Esophagus muscularis mucosa (tissue), 4 donors: ENCODE measurements at regions not wholly inside any gene's neighbourhood (a gene's known extent, or its start where the extent isn't known, plus 50 kb on each side); places are given as distances from the start of the nearest gene placed in this dataset.

Source experiments
- EP300 ChIP-seq: sonication (generic); formaldehyde crosslinking; IDR thresholded peaks from one replicate; pipeline ENCODE4 v1.6.1; 2017; ENCODE audit warnings: antibody characterized with exemption
- POLR2A ChIP-seq: fragments of 450-650 bp; IDR thresholded peaks from one replicate; pipeline ENCODE4 v1.6.1; 2017; ENCODE audit warnings: antibody characterized with exemption, moderate library complexity, mild to moderate bottlenecking, low read depth
- POLR2AphosphoS5 ChIP-seq, 2 donors: sonication (generic); formaldehyde crosslinking; IDR thresholded peaks; one replicate each; pipeline ENCODE4 v1.6.1; 2017; ENCODE audit warnings: antibody characterized with exemption in 2 of 2
- TF ChIP-seq, protein P1 (sequence below), 3 experiments: fragments of 200-600 bp in 2 of 3; fragments of 450-650 bp in 1 of 3; sonication (generic) in 2 of 3; IDR thresholded peaks; one replicate each; pipeline ENCODE4 v1.5.1; 2017 to 2019; ENCODE audit warnings: antibody characterized with exemption in 3 of 3, mild to moderate bottlenecking in 2 of 3, moderate library complexity in 1 of 3

DNA sequence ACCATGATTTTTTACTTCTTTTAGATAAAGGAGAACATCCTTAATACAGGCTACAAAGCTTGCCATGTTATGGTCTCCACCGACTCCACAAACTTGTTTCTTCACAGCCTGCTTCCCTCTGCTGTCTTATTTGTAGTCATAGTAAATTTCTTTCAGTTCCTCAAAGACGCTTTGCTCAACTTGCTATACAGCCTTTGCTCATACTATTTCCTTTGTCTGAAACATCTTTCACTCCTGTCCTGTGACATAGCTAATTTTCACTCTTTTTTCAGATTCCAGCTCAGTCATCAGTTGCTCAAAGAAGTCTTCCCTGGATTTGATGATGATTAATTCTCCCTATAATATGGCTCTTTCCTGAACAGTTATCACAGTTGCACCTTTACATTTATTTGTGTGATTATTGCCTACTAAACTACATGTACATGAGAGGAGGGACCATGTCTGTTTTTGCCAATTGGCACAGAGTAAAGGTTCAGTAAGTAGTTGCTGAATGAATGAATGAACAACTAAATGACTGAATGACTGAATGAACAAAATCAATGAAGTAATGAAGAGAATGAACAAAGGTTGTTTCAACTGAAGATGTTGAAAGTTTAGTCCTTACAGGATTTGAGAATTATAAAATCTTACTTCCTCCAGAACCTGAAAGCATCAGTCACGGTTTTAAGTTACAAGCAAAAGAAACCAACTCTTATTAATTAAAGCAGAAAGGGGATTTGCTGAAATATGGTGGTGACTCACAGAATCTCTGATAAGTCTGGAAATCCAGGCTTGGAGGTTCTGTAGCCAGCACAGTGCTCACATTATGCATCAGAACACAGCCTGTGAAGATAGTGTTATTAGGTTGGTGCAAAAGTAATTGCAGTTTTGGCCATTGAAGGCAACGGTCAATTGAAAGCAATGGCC lies 186.4 kb upstream of the FAM98A start:
- TF ChIP-seq POLR2A (no peak), EP300 (no peak), POLR2AphosphoS5 (IDR thresholded peaks at IDR 0.05) (no peak)
- TF ChIP-seq, protein P1, sequence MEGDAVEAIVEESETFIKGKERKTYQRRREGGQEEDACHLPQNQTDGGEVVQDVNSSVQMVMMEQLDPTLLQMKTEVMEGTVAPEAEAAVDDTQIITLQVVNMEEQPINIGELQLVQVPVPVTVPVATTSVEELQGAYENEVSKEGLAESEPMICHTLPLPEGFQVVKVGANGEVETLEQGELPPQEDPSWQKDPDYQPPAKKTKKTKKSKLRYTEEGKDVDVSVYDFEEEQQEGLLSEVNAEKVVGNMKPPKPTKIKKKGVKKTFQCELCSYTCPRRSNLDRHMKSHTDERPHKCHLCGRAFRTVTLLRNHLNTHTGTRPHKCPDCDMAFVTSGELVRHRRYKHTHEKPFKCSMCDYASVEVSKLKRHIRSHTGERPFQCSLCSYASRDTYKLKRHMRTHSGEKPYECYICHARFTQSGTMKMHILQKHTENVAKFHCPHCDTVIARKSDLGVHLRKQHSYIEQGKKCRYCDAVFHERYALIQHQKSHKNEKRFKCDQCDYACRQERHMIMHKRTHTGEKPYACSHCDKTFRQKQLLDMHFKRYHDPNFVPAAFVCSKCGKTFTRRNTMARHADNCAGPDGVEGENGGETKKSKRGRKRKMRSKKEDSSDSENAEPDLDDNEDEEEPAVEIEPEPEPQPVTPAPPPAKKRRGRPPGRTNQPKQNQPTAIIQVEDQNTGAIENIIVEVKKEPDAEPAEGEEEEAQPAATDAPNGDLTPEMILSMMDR (IDR thresholded peaks at IDR 0.05) = no peak
